NCI-H2196 (cell line): ENCODE measurements at regions not wholly inside any gene's neighbourhood (a gene's known extent, or its start where the extent isn't known, plus 50 kb on each side); places are given as distances from the start of the nearest gene placed in this dataset.
"Not testable (repeated sequence)": the region's sequence is repeated elsewhere in the genome, so short reads cannot be mapped to it uniquely, and the experiment has no call there.

Source experiments
- DNase-seq: peaks from one replicate; lab custom pipeline; 2025; ENCODE audit not compliant: unreplicated experiment; lab: John Stamatoyannopoulos, UW

- not testable (repeated sequence) for DNase-seq
These were observed 125.6 kb upstream of the SALL4 start for GRCh38 chr20:51927970-51928369.

- no peak for DNase-seq
These were observed 124.5 kb upstream of the SALL4 start for GRCh38 chr20:51926670-51927305.

GRCh38 chr20:51924509-51924908 is 122.2 kb upstream of the SALL4 start:
- DNase-seq, result no peak

- no peak for DNase-seq
These were observed 121.3 kb upstream of the SALL4 start for GRCh38 chr20:51923633-51924032.

GRCh38 chr20:51922812-51923211 is 120.5 kb upstream of the SALL4 start:
- DNase-seq, result not testable (repeated sequence)

- DNase-seq, result no peak
These were observed 116.2 kb upstream of the SALL4 start for GRCh38 chr20:51918561-51918960.

GRCh38 chr20:51917886-51918535 is 115.7 kb upstream of the SALL4 start:
- DNase-seq, result no peak

- DNase-seq, result no peak
These were observed 113.9 kb upstream of the SALL4 start for GRCh38 chr20:51916244-51916643.

- DNase-seq, result no peak
These were observed 112.4 kb upstream of the SALL4 start for GRCh38 chr20:51914758-51915157.

- DNase-seq, result no peak
These were observed 108.2 kb upstream of the SALL4 start for GRCh38 chr20:51910321-51911050.

GRCh38 chr20:51906679-51907078 is 104.4 kb upstream of the SALL4 start:
- DNase-seq, result no peak

GRCh38 chr20:51906049-51906448 is 103.7 kb upstream of the SALL4 start:
- DNase-seq, result no peak

- no peak for DNase-seq
These were observed 100.6 kb upstream of the SALL4 start for GRCh38 chr20:51902933-51903332.

GRCh38 chr20:51900443-51900842 is 98.1 kb upstream of the SALL4 start:
- no peak for DNase-seq

- no peak for DNase-seq
These were observed 97.4 kb upstream of the SALL4 start for GRCh38 chr20:51899674-51900073.

- no peak for DNase-seq
These were observed 96.5 kb upstream of the SALL4 start for GRCh38 chr20:51898788-51899187.

GRCh38 chr20:51894619-51895018 is 92.3 kb upstream of the SALL4 start:
- DNase-seq, result no peak

GRCh38 chr20:51894201-51894600 is 91.9 kb upstream of the SALL4 start:
- no peak for DNase-seq

GRCh38 chr20:51893723-51894122 is 91.4 kb upstream of the SALL4 start:
- DNase-seq, result no peak

GRCh38 chr20:51890003-51890402 is 87.7 kb upstream of the SALL4 start:
- DNase-seq, result no peak

- no peak for DNase-seq
These were observed 87.1 kb upstream of the SALL4 start for GRCh38 chr20:51889466-51889865.

GRCh38 chr20:51888291-51888690 is 86.0 kb upstream of the SALL4 start:
- no peak for DNase-seq
